GM19023 (cell line): ENCODE measurements at regions not wholly inside any gene's neighbourhood (a gene's known extent, or its start where the extent isn't known, plus 50 kb on each side); places are given as distances from the start of the nearest gene placed in this dataset.
"Not testable (repeated sequence)": the region's sequence is repeated elsewhere in the genome, so short reads cannot be mapped to it uniquely, and the experiment has no call there.

Source experiments
- ATAC-seq: cut with Tn5 transposase; IDR thresholded peaks from one replicate; pipeline ENCODE4 v1.9.1; 2021; ENCODE audit warnings: mild to moderate bottlenecking, moderate library complexity; ENCODE audit not compliant: unreplicated experiment

DNA sequence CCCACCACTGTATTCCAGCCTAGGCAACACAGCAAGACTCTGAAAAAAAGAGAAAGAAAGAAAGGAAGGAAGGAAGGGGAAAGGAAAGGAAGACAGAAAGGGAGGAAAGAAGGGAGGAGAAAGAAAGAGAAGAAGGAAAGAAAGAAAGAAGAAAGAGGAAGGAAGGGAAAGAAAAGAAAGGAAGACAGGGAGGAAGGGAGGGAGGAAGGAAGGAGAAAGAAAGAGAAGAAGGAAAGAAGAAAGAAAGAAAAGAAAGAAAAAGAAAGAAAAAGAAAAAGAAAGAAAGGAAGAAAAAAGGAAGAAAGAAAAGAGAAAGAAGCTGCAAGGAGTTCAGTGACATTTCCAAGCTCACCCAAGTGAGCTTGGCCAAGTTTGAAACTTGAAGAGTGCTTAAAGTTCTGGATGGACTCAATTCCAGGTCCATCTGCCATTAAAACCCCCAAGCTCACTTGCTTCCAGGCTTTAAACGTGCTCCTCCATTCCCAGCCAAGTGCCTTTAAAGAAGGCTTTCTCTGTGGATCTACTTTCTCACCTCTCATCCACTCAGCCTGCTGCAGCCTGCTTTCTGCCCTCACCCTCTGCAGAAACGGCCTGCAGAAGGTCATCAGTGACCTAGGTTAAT, 101.5 kb downstream of the VCPKMT start:
- no peak for ATAC-seq

DNA sequence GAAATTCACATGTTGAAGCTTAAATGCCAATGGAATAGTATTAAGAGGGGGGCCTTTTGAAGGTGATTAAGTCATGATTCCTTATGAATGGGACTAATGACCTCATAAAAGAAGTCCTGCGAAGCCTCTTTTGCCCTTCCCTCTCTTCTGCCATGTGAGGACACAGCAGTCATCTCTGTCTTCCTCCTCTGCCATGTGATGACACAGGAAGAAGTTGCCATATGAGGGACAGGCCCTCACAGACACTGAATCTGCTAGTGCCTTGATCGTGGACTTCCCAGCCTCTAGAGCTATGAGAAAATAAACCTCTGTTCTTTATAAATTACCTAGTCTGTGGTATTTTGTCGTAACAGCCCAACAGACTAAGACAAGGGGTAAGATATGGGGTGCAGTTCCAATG, 100.7 kb downstream of the VCPKMT start:
- ATAC-seq: no peak

GRCh38 chr14:50018201-50018932, 98.0 kb downstream of the VCPKMT start:
- ATAC-seq: no peak

- ATAC-seq: no peak
Observed at GRCh38 chr14:50018933-50019210, 97.5 kb downstream of the VCPKMT start.

GRCh38 chr14:50020184-50020583, 96.2 kb downstream of the VCPKMT start:
- no peak for ATAC-seq

- no peak for ATAC-seq
Observed at GRCh38 chr14:50020799-50021198, 95.6 kb downstream of the VCPKMT start.

DNA sequence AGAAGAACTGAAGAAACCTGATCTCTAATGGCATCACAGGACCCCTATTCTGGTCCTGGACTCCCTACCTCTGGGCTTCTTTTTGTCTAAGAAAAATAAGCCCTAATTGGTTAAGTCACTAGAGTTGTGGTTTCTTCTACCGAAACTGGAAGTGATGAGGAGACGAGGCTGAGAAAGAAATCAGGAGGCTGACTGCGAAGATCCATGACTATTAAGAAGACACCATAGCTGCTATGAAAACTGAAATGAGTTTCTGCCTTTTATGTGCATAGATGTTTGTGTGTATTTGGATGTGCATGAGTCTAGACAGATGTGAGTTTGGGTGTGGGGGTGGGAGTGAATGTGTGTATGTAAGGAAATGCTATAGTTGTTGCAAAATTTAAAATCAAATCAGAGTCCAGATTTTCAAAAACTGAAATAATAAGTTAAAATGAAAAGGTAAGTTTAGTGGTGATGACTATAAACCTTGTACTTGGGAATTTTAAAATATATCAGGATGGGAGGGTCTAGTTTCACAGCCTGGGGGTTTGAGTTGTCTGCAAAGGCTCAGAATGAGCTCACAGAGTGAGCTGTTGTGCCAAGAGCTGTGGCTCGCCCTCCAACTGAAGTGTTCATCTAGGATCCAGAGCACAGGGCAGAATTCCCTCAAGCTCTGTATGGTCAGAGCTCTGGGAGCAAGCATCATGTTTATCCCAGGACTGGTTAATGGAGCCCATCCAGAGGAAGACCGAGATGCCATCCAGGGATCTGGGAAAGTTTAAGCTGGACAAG, 94.9 kb downstream of the VCPKMT start:
- ATAC-seq: no peak

DNA sequence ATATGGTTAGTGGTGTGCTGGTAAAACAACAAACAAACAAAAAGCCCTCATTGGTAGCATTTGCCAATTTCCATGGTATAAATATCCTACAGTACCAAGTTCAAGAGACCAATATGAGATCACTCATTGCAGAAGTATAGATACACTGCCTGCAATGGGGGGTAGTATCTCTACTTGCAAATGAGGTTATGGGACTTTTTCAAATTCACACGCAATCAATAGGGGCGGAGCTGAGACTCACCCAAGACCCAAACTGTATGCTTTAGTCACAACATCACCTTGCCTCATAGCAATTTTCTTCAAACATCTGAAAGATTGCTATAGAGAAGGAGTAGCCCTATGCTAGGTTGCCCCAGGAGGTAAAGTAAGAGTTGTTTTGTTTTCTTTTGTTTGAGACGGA, 93.7 kb downstream of the VCPKMT start:
- no peak for ATAC-seq

- ATAC-seq: no peak
Observed at GRCh38 chr14:50023671-50024490, 92.5 kb downstream of the VCPKMT start.

DNA sequence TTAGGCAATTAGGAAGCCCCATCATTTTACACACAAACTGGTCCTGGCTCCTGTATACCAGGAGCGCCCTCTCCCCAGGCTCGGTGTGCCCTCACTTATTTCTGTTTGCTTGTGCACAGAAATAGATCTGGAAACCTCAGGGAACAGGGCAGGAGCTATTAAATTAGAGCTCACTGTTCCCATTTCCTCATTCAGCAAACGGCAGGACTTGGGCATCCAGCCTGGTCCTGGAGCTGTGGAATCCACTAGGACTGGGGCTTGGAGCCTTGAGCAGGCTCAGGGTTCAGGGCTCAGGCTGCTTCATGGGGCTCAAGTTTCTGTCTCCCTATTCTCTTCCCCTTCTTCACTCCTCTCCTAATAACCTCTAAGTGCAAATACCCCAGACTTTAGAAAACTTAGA, 91.3 kb downstream of the VCPKMT start:
- no peak for ATAC-seq

- ATAC-seq: no peak
Observed at GRCh38 chr14:50025776-50026175, 90.6 kb downstream of the VCPKMT start.

GRCh38 chr14:50026396-50026795, 90.0 kb downstream of the VCPKMT start:
- ATAC-seq: no peak

DNA sequence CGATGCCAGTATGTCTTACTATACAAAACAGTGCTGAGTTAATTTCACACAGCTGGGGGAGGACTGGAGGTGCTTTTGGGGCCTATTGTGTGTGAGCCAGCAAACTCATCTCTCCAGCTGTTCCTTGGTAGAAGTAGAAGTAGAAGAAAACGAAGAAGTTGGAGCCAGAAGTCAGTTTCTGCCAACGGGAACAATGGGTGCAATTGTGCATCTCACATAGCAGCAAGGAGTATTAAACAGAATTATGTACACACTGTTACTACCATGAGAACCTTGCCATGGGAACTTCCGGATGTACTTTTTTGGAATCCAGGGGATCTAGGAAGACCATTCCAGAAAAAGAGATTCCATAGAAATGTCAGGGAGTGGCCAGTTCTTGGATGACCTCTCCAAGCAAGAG, 88.6 kb downstream of the VCPKMT start:
- ATAC-seq: no peak

DNA sequence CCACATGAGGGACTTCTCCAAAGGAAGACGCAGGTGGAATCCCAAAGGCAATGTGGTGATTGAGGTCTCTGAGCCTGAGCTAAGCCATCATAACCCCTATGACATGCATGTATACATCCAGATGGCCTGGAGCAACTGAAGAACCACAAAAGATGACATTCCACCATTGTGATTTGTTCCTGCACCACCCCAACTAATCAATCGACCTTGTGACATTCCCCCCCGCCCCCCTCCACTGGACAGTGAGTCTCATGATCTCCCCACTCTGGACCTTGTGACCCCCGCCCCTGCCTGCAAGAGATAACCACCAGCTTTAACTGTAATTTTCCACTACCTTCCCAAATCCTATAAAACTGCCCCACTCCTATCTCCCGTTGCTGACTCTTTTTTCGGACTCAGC, 87.9 kb downstream of the VCPKMT start:
- no peak for ATAC-seq

- ATAC-seq: no peak
Observed at GRCh38 chr14:50030036-50030435, 86.3 kb downstream of the VCPKMT start.

DNA sequence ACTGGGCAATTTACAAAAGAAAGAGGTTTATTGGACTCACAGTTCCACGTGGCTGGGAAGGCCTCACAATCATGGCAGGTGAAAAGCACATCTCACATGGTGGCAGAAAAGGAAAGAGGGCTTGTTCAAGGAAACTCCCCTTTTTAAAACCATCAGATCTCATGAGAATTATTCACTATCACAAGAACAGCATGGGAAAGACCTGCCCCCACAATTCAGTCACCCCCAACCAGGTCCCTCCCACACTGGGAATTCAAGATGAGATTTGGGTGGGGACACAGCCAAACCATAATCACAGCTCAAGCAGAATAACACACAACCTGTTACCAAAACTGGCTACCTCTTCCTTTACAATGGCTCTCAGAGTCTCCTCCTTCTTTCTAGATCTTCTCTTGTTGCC, 85.5 kb downstream of the VCPKMT start:
- ATAC-seq: not testable (repeated sequence)

- ATAC-seq: no peak
Observed at GRCh38 chr14:50031602-50032313, 84.6 kb downstream of the VCPKMT start.

- not testable (repeated sequence) for ATAC-seq
Observed at GRCh38 chr14:50032462-50033167, 83.8 kb downstream of the VCPKMT start.

GRCh38 chr14:50035214-50035613, 81.2 kb downstream of the VCPKMT start:
- no peak for ATAC-seq

DNA sequence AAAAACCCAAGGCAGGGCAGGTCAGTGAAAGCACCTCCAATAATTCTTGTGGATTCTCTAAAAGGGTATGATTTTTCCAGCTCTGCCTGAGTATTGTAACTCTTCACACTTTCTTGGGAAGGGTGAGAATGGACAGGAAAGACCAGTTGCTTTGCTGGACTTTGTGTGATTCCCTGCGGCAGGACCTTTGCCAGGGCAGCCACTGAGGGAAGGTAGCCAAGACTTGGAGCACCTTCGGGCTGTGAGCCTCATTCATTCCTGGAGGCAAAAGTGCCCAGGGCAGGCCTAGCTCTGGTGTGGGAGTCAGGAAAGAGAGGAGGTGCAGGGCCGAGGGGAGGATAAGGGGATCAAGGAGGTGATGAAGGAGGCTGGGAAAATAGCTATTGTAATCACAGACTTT, 80.2 kb downstream of the VCPKMT start:
- ATAC-seq: no peak
